ENCODE measurements at regions not wholly inside any gene's neighbourhood (a gene's known extent, or its start where the extent isn't known, plus 50 kb on each side); places are given as distances from the start of the nearest gene placed in this dataset.

- TF ChIP-seq CTCF (conservative IDR thresholded peaks at IDR 0.05): no peak
- H3K27ac ChIP-seq: no peak overlapping the region
Measured at GRCh38 chr14:96639550-96639949, 137.4 kb downstream of the PAPOLA start.

GRCh38 chr14:96648506-96649326 lies 146.5 kb downstream of the PAPOLA start:
- H3K27ac ChIP-seq: no peak overlapping the region
- no peak for TF ChIP-seq CTCF (conservative IDR thresholded peaks at IDR 0.05)

GRCh38 chr14:96649327-96649601 lies 147.1 kb downstream of the PAPOLA start:
- no peak overlapping the region for H3K27ac ChIP-seq
- TF ChIP-seq CTCF (conservative IDR thresholded peaks at IDR 0.05): no peak

GRCh38 chr14:96653597-96653996 lies 143.6 kb upstream of the VRK1 start:
- no peak overlapping the region; the same call in 1 of the 2 replicates for H3K27ac ChIP-seq
- TF ChIP-seq CTCF (conservative IDR thresholded peaks at IDR 0.05): no peak

GRCh38 chr14:96658611-96659010 lies 138.6 kb upstream of the VRK1 start:
- no peak overlapping the region for H3K27ac ChIP-seq
- TF ChIP-seq CTCF (conservative IDR thresholded peaks at IDR 0.05): no peak

GRCh38 chr14:96660123-96660522 lies 137.1 kb upstream of the VRK1 start:
- no peak overlapping the region for H3K27ac ChIP-seq
- TF ChIP-seq CTCF (conservative IDR thresholded peaks at IDR 0.05): no peak

- TF ChIP-seq CTCF (conservative IDR thresholded peaks at IDR 0.05): no peak
- no peak overlapping the region for H3K27ac ChIP-seq
Measured at GRCh38 chr14:96660667-96661066, 136.5 kb upstream of the VRK1 start.
